ENCODE measurements at regions not wholly inside any gene's neighbourhood (a gene's known extent, or its start where the extent isn't known, plus 50 kb on each side); places are given as distances from the start of the nearest gene placed in this dataset.

DNA sequence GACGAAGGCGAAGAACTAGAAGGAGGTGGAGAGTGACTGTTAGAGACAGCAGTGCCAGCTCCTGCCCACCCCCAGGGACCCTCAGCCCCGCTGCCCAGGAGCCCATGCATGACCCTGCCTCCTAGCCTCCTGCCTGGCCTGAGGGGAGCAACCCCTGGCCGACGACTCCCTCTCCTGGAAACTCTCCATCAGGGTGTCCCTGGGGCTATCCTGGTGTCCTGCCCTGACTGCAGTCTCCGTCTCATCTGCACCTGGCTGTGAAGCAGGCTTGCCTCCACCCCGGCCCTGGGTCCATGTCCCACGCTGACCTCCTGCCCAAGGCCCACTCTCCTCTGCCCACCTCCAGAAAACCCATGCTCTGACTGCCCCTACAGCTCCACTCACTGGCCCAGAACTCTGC, 120.2 kb downstream of the RPIA start:
- no peaks in the 10 kb centered on the region for H3K9me3 ChIP-seq (ENCODE audit: low read length)
- no peaks in the 10 kb centered on the region for H3K27me3 ChIP-seq (ENCODE audit: insufficient read depth, low read length, poor library complexity, severe bottlenecking)
- Mint-ChIP-seq H3K4me1 (no peaks in the 10 kb centered on the region), H3K36me3 (peaks cover 0 to 3% (median 2%) of the 10 kb centered on the region in 3 donors), H3K4me3 (no peak overlapping the region), H3K27ac (no peak overlapping the region), H3K9me3 (peaks cover 4 to 14% (median 12%) of the 10 kb centered on the region in 5 donors), H3K27me3 (peaks cover 11 to 38% of the 10 kb centered on the region in 2 donors)
- POLR2A ChIA-PET = no interaction called here
- H3K4me1 ChIP-seq (ENCODE audit: insufficient read depth, low read length) = no peaks in the 10 kb centered on the region
- no peak overlapping the region for H3K4me3 ChIP-seq (ENCODE audit: low read length)
- CTCF ChIA-PET = no interaction called here
- no peak for DNase-seq
- H3K36me3 ChIP-seq (ENCODE audit: insufficient read depth, low read length) = no peaks in the 10 kb centered on the region
- H3K27ac ChIP-seq (ENCODE audit: low read depth, low read length) = no peak overlapping the region

DNA sequence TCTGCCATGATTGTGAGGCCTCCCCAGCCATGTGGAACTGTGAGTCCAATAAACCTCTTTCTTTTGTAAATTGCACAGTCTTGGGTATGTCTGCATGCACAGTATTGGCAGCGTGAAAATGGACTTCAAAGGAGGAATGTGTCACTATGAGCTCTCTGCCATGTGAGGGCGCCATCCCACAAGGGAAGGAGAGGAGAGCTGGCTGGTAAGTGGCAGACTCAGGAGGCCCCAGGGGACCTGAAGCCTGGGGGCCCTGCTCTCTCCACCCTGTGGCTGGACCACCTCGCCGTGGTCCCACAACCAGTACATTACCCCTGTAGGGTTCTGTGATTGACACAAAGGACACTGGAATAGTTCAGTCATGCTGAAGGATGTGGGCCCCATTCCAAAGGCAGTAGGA, 122.1 kb downstream of the RPIA start:
- H3K4me3 ChIP-seq (ENCODE audit: low read length) = no peak overlapping the region
- peaks cover 7 to 42% of the 10 kb centered on the region in 2 donors for H3K27me3 Mint-ChIP-seq
- ChIA-PET POLR2A (no interaction called here), CTCF (no interaction called here)
- peaks cover 11 to 23% (median 12%) of the 10 kb centered on the region in 5 donors for H3K9me3 Mint-ChIP-seq
- H3K27me3 ChIP-seq (ENCODE audit: insufficient read depth, low read length, poor library complexity, severe bottlenecking) = no peaks in the 10 kb centered on the region
- H3K27ac ChIP-seq (ENCODE audit: low read depth, low read length) = no peak overlapping the region
- no peaks in the 10 kb centered on the region for H3K9me3 ChIP-seq (ENCODE audit: low read length)
- no peaks in the 10 kb centered on the region for H3K36me3 ChIP-seq (ENCODE audit: insufficient read depth, low read length)
- H3K4me1 Mint-ChIP-seq = no peaks in the 10 kb centered on the region
- no peak overlapping the region for H3K27ac Mint-ChIP-seq
- peaks cover 0 to 3% (median 2%) of the 10 kb centered on the region in 3 donors for H3K36me3 Mint-ChIP-seq
- H3K4me3 Mint-ChIP-seq = no peak overlapping the region
- H3K4me1 ChIP-seq (ENCODE audit: insufficient read depth, low read length) = no peaks in the 10 kb centered on the region
- DNase-seq = no peak

DNA sequence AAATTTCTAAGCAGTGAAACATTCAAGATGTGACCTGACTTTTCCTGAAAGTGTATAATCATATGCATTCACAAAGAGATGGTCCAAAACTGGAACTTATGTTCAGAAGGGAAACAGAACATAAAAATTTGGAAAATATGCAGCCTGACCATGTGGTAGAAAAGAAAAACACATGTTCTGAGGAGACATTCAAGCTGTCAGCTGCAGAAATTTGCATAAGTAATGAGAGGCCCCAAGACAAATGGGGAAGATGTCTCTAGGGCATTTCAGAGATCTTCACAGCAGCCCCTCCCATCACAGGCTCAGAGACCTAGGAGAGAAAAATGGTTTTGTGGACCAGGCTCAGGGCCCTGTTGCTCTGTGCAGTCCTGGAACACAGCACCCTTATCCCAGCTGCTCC, 123.8 kb downstream of the RPIA start:
- H3K36me3 ChIP-seq (ENCODE audit: insufficient read depth, low read length) = no peaks in the 10 kb centered on the region
- Mint-ChIP-seq H3K4me3 (no peak overlapping the region), H3K4me1 (no peaks in the 10 kb centered on the region)

DNA sequence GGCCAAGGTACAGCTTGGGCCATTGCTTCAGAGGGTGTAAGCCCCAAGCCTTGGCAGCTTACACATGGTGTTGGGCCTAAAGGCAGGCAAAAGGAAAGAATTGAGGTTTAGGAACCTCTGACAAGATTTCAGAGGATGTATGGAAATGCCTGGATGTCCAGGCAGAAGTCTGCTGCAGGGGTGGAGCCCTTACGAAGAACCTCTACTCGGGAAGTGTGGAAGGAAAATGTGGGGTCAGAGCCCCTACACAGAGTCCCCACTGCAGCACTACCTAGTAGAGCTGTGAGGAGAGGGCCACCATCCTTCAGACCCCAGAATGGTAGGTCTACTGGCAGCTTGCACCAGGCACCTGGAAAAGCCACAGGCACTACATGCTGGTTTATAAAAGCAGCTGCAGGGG, 124.2 kb downstream of the RPIA start:
- no peaks in the 10 kb centered on the region for H3K36me3 ChIP-seq (ENCODE audit: insufficient read depth, low read length)
- Mint-ChIP-seq H3K36me3 (peaks cover 0 to 3% (median 2%) of the 10 kb centered on the region in 3 donors), H3K4me3 (no peak overlapping the region), H3K27me3 (peaks cover 7 to 36% of the 10 kb centered on the region in 2 donors), H3K27ac (no peak overlapping the region), H3K4me1 (no peaks in the 10 kb centered on the region), H3K9me3 (peaks cover 10 to 23% (median 11%) of the 10 kb centered on the region in 5 donors)
- ChIA-PET CTCF (no interaction called here), POLR2A (no interaction called here)
- no peak overlapping the region for H3K4me3 ChIP-seq (ENCODE audit: low read length)
- H3K27ac ChIP-seq (ENCODE audit: low read depth, low read length) = no peak overlapping the region
- H3K9me3 ChIP-seq (ENCODE audit: low read length) = no peaks in the 10 kb centered on the region
- no peaks in the 10 kb centered on the region for H3K27me3 ChIP-seq (ENCODE audit: insufficient read depth, low read length, poor library complexity, severe bottlenecking)
- DNase-seq = no peak
- H3K4me1 ChIP-seq (ENCODE audit: insufficient read depth, low read length) = no peaks in the 10 kb centered on the region

More for the DNA sequence above, 123.8 kb downstream of the RPIA start:
- no peak overlapping the region for H3K4me3 ChIP-seq (ENCODE audit: low read length)
- no peaks in the 10 kb centered on the region for H3K27me3 ChIP-seq (ENCODE audit: insufficient read depth, low read length, poor library complexity, severe bottlenecking)
- ChIA-PET POLR2A (no interaction called here), CTCF (no interaction called here)
- Mint-ChIP-seq H3K27ac (no peak overlapping the region), H3K36me3 (peaks cover 0 to 3% (median 2%) of the 10 kb centered on the region in 3 donors), H3K27me3 (peaks cover 7 to 37% of the 10 kb centered on the region in 2 donors), H3K9me3 (peaks cover 11 to 23% (median 12%) of the 10 kb centered on the region in 5 donors)
- no peak for DNase-seq
- no peak overlapping the region for H3K27ac ChIP-seq (ENCODE audit: low read depth, low read length)
- no peaks in the 10 kb centered on the region for H3K9me3 ChIP-seq (ENCODE audit: low read length)
- H3K4me1 ChIP-seq (ENCODE audit: insufficient read depth, low read length) = no peaks in the 10 kb centered on the region

DNA sequence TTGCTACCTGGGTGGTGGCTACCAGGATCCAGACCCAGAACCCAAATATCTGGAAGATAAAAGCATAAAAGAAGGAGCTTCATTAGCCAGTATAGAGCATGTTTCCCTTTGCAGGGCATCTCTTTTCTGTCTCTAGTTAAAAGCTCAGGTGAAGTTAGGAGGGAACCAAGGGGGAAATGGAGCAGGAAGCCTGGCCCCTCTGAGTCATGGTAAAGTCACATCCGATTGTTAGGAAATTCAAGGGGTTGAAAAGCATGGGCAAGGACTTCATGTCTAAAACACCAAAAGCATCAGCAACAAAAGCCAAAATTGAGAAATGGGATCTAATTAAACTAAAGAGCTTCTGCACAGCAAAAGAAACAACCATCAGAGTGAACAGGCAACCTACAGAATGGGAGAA, 126.9 kb downstream of the RPIA start:
- Histone ChIP-seq H3K4me1 (ENCODE audit: insufficient read depth, low read length) (no peaks in the 10 kb centered on the region), H3K9me3 (ENCODE audit: low read length) (no peaks in the 10 kb centered on the region), H3K36me3 (ENCODE audit: insufficient read depth, low read length) (no peaks in the 10 kb centered on the region), H3K27ac (ENCODE audit: low read depth, low read length) (no peak overlapping the region), H3K4me3 (ENCODE audit: low read length) (no peak overlapping the region), H3K27me3 (ENCODE audit: insufficient read depth, low read length, poor library complexity, severe bottlenecking) (no peaks in the 10 kb centered on the region)
- Mint-ChIP-seq H3K27ac (no peak overlapping the region), H3K9me3 (peaks cover 8 to 23% (median 11%) of the 10 kb centered on the region in 5 donors), H3K36me3 (peaks cover 0 to 3% (median 0%) of the 10 kb centered on the region in 3 donors), H3K4me3 (no peak overlapping the region), H3K4me1 (no peaks in the 10 kb centered on the region), H3K27me3 (peaks cover 0 to 26% of the 10 kb centered on the region in 2 donors)
- no peak for DNase-seq
- CTCF ChIA-PET = no interaction called here
- POLR2A ChIA-PET = no interaction called here

DNA sequence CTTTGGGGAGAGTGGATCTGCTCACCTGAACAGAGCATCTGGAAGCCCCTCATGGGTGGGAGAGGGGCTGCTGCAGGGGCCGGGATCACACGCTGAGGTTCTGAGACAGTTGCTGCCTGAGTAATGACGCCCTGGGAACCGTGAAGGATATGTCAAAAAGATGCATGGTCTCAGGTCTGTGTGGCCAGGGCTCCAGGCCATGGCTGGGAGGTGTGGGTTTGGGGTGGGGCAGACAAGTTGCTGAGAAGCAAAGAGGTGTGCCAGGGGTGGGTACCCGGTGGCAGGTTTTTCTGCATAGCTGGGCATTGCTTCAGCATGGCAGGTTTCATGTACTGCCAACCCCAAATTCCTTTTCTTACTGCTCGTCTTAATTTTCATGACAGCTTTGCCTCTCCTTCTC, 133.5 kb downstream of the RPIA start:
- Mint-ChIP-seq H3K27ac (peak overlapping the region in 1 of 8 donors; percentile 84), H3K36me3 (no peaks in the 10 kb centered on the region), H3K9me3 (peaks cover 0 to 4% (median 0%) of the 10 kb centered on the region in 5 donors), H3K27me3 (peaks cover 1 to 32% of the 10 kb centered on the region in 2 donors), H3K4me3 (no peak overlapping the region), H3K4me1 (no peaks in the 10 kb centered on the region)
- no peaks in the 10 kb centered on the region for H3K9me3 ChIP-seq (ENCODE audit: low read length)
- H3K4me1 ChIP-seq (ENCODE audit: insufficient read depth, low read length) = no peaks in the 10 kb centered on the region
- H3K27me3 ChIP-seq (ENCODE audit: insufficient read depth, low read length, poor library complexity, severe bottlenecking) = no peaks in the 10 kb centered on the region
- ChIA-PET CTCF (no interaction called here), POLR2A (no interaction called here)
- no peaks in the 10 kb centered on the region for H3K36me3 ChIP-seq (ENCODE audit: insufficient read depth, low read length)
- H3K27ac ChIP-seq (ENCODE audit: low read depth, low read length) = no peak overlapping the region
- DNase-seq = no peak
- no peak overlapping the region for H3K4me3 ChIP-seq (ENCODE audit: low read length)

DNA sequence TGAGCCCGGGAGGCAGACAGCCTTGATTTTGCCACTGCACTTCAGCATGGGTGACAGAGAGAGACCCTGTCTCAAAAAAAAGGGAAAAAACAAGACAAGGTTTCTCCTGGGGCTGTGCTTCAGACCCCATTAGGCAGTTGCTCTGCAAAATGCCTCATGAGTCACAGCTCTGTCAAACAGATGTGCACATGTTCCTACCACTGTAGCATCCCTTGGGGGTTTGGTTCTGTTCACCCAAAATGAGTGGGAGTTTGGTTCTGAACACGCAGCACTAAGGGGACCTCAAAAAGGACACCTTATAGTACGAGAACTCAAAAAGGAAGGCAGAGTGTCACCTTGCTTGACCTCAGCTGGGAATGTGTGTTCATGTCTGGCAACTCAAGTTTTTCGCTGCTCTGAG, 134.9 kb downstream of the RPIA start:
- POLR2A ChIA-PET = no interaction called here
- Mint-ChIP-seq H3K27me3 (peaks cover 1 to 29% of the 10 kb centered on the region in 2 donors), H3K27ac (no peak overlapping the region), H3K9me3 (peaks cover 0 to 4% (median 0%) of the 10 kb centered on the region in 5 donors), H3K36me3 (no peaks in the 10 kb centered on the region), H3K4me3 (no peak overlapping the region), H3K4me1 (no peaks in the 10 kb centered on the region)
- no peak for DNase-seq
- Histone ChIP-seq H3K36me3 (ENCODE audit: insufficient read depth, low read length) (no peaks in the 10 kb centered on the region), H3K9me3 (ENCODE audit: low read length) (no peaks in the 10 kb centered on the region), H3K27ac (ENCODE audit: low read depth, low read length) (no peak overlapping the region), H3K4me3 (ENCODE audit: low read length) (no peak overlapping the region), H3K27me3 (ENCODE audit: insufficient read depth, low read length, poor library complexity, severe bottlenecking) (no peaks in the 10 kb centered on the region), H3K4me1 (ENCODE audit: insufficient read depth, low read length) (no peaks in the 10 kb centered on the region)
- CTCF ChIA-PET = no interaction called here

DNA sequence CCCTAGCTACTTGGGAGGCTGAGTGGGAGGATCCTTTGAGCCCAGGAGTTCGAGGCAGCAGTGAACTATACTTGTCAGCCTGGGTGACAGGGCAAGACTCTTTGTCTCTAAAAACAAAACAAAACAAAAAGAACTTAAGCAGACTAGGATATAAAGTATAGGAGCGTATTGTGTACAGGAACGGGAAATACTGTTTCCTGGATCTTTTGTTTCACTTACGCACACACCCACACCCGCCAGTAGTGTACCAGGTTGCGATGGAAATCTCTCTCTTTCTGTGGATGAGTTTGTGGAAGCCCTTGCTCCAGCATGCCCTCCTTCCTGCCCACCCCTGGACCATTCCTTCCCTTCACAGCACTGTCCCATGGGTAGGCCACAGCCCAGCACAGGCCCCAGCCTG, 136.3 kb downstream of the RPIA start:
- no peaks in the 10 kb centered on the region for H3K4me1 ChIP-seq (ENCODE audit: insufficient read depth, low read length)
- CTCF ChIA-PET = no interaction called here

More for the DNA sequence above, 136.3 kb downstream of the RPIA start:
- Histone ChIP-seq H3K27ac (ENCODE audit: low read depth, low read length) (no peak overlapping the region), H3K27me3 (ENCODE audit: insufficient read depth, low read length, poor library complexity, severe bottlenecking) (no peaks in the 10 kb centered on the region), H3K36me3 (ENCODE audit: insufficient read depth, low read length) (no peaks in the 10 kb centered on the region), H3K9me3 (ENCODE audit: low read length) (no peaks in the 10 kb centered on the region), H3K4me3 (ENCODE audit: low read length) (no peak overlapping the region)
- Mint-ChIP-seq H3K27ac (no peak overlapping the region), H3K4me1 (no peaks in the 10 kb centered on the region), H3K9me3 (peaks cover 0 to 4% (median 0%) of the 10 kb centered on the region in 5 donors), H3K27me3 (peaks cover 1 to 25% of the 10 kb centered on the region in 2 donors), H3K4me3 (no peak overlapping the region), H3K36me3 (no peaks in the 10 kb centered on the region)
- DNase-seq = no peak
- POLR2A ChIA-PET = no interaction called here
